Transverse colon (tissue), 3 donors: ENCODE measurements at regions not wholly inside any gene's neighbourhood (a gene's known extent, or its start where the extent isn't known, plus 50 kb on each side); places are given as distances from the start of the nearest gene placed in this dataset.

Experiments
- CTCF ChIP-seq, 5 experiments: fragments of 200-600 bp in 3 of 5; fragments of 450-650 bp in 2 of 5; sonication (generic) in 3 of 5; IDR thresholded peaks; 1 replicate in 2 of 5; 2 replicates in 3 of 5; pipeline ENCODE4 v1.5.1; 2016 to 2017; ENCODE audit warnings: antibody characterized with exemption in 5 of 5, inconsistent platforms in 3 of 5, mild to moderate bottlenecking in 2 of 5, moderate library complexity in 1 of 5
- EP300 ChIP-seq: sonication (generic); formaldehyde crosslinking; IDR thresholded peaks from one replicate; pipeline ENCODE4 v1.6.1; 2017; ENCODE audit warnings: antibody characterized with exemption, low read depth

DNA sequence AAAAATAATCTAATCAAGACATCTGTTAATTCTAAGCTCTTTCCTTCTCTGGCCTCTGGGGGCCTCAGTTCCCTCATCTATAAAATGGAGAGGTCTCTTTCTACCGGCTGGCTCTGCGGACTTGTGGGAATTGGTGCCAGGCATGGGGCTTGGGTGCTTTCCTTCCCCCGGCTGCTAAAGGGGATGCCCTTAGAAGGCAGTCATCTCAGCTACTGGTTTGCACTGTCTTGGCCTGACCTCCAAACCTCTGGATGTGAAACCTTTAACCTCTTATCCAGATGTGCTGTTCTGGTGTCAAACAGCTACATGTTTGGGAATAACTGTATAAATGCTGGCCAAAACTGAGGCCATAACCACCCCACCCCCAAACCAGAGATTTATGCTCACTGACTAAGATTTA is 320.0 kb downstream of the RPS24 start:
- no peak for TF ChIP-seq CTCF (IDR thresholded peaks at IDR 0.05)
- no peak for TF ChIP-seq EP300
